H1 (cell line): ENCODE measurements at regions not wholly inside any gene's neighbourhood (a gene's known extent, or its start where the extent isn't known, plus 50 kb on each side); places are given as distances from the start of the nearest gene placed in this dataset.

Source experiments
- CTCF ChIA-PET: fragments of 300-600 bp; sonication (Branson Sonifier 250); formaldehyde crosslinking; loops from one replicate; lab custom pipeline; 2021; ENCODE audit not compliant: partially characterized antibody; lab: Charles Lee
- POLR2A ChIA-PET: fragments of 300-600 bp; sonication (Branson Sonifier 250); formaldehyde crosslinking; loops from one replicate; lab custom pipeline; 2021; ENCODE audit warnings: inconsistent platforms; ENCODE audit not compliant: partially characterized antibody; lab: Charles Lee
- DNase-seq, 2 experiments: peaks; one replicate each; pipeline versions ENCODE4 v3.0.0 to v3.0.0-alpha.2; 2010 to 2022; ENCODE audit warnings: low spot score in 2 of 2, low read depth in 1 of 2, mixed read lengths in 1 of 2
- FAIRE-seq: peaks from 2 replicates; lab custom pipeline; 2011; peaks lifted over from hg19 to GRCh38; lab: Jason Lieb, UNC
- H2AFZ ChIP-seq: 2 replicates; pipeline ENCODE4 v1.8.1; 2012; ENCODE audit warnings: low read length, inconsistent platforms
- H2AK5ac ChIP-seq: 2 replicates; pipeline ENCODE4 v1.6.1; 2013; ENCODE audit warnings: low read depth, low read length
- H2BK120ac ChIP-seq: replicated peaks from 2 replicates; pipeline ENCODE3; 2013; ENCODE audit warnings: low read depth, low read length, inconsistent platforms
- H2BK12ac ChIP-seq: 2 replicates; pipeline ENCODE4 v1.6.1; 2013; ENCODE audit warnings: low read depth, low read length
- H2BK15ac ChIP-seq: 2 replicates; pipeline ENCODE4 v1.6.1; 2013; ENCODE audit warnings: low read length
- H2BK20ac ChIP-seq: 2 replicates; pipeline ENCODE4 v1.6.1; 2013; ENCODE audit warnings: low read length
- H2BK5ac ChIP-seq: 2 replicates; pipeline ENCODE4 v1.6.1; 2013; ENCODE audit warnings: low read depth, low read length
- H3K14ac ChIP-seq: 2 replicates; pipeline ENCODE4 v1.6.1; 2013; ENCODE audit warnings: inconsistent platforms; ENCODE audit not compliant: insufficient read length
- H3K18ac ChIP-seq: 2 replicates; pipeline ENCODE4 v1.6.1; 2013; ENCODE audit warnings: low read length; ENCODE audit errors: extremely low read depth
- H3K23ac ChIP-seq: 2 replicates; pipeline ENCODE4 v1.6.1; 2013; ENCODE audit warnings: inconsistent platforms; ENCODE audit not compliant: insufficient read length
- H3K23me2 ChIP-seq: 2 replicates; pipeline ENCODE4 v1.6.1; 2013; ENCODE audit warnings: low read depth, low read length
- H3K27ac ChIP-seq: 2 replicates; pipeline ENCODE4 v1.6.1; 2011; ENCODE audit warnings: low read depth, low read length, inconsistent platforms
- H3K27me3 ChIP-seq, 4 experiments: replicated peaks in 1 of 4; 1 replicate in 1 of 4; 2 replicates in 3 of 4; pipeline versions ENCODE4 v1.6.1 to v1.8.1; 2011 to 2013; ENCODE audit warnings: low read length in 3 of 4, mild to moderate bottlenecking in 3 of 4, inconsistent platforms in 2 of 4, mixed read lengths in 2 of 4, moderate library complexity in 1 of 4; ENCODE audit not compliant: control insufficient read depth in 3 of 4, insufficient read depth in 3 of 4; ENCODE audit errors: extremely low read depth in 1 of 4
- H3K36me3 ChIP-seq, 4 experiments: 2 replicates each; pipeline versions ENCODE4 v1.6.1 to v1.8.1; 2011 to 2013; ENCODE audit warnings: mild to moderate bottlenecking in 4 of 4, low read length in 3 of 4, moderate library complexity in 2 of 4, control low read depth in 1 of 4, inconsistent platforms in 1 of 4; ENCODE audit not compliant: insufficient read depth in 4 of 4, control insufficient read depth in 2 of 4
- H3K4ac ChIP-seq: replicated peaks from 2 replicates; pipeline ENCODE3; 2013; ENCODE audit warnings: low read length, low read depth, mixed read lengths, inconsistent platforms; ENCODE audit not compliant: insufficient read length
- H3K4me1 ChIP-seq, 4 experiments: replicated peaks in 1 of 4; 1 replicate in 1 of 4; 2 replicates in 3 of 4; pipeline versions ENCODE4 v1.6.1 to v1.8.1; 2011 to 2013; ENCODE audit warnings: low read length in 3 of 4, inconsistent platforms in 2 of 4, mixed read lengths in 1 of 4; ENCODE audit not compliant: insufficient read depth in 4 of 4, control insufficient read depth in 3 of 4
- H3K4me2 ChIP-seq, 2 experiments: 2 replicates each; pipeline versions ENCODE4 v1.6.1 to v1.8.1; 2011 to 2013; ENCODE audit warnings: low read depth in 2 of 2, low read length in 2 of 2, control low read depth in 1 of 2, inconsistent platforms in 1 of 2, mild to moderate bottlenecking in 1 of 2; ENCODE audit not compliant: insufficient read depth in 1 of 2
- H3K4me3 ChIP-seq, 4 experiments: fragments of 200-600, 300-600 bp in 1 of 4; sonication (generic), shearing (Covaris generic), sonication (Bioruptor Twin) in 1 of 4; 2 replicates each; pipeline versions ENCODE4 v1.5.1 to v1.8.1; 2011 to 2016; ENCODE audit warnings: low read length in 4 of 4, low read depth in 3 of 4, control low read depth in 2 of 4, inconsistent platforms in 2 of 4, mild to moderate bottlenecking in 2 of 4, mixed read lengths in 1 of 4, moderate library complexity in 1 of 4; ENCODE audit not compliant: insufficient read depth in 2 of 4; ENCODE audit errors: extremely low read depth in 1 of 4
- H3K56ac ChIP-seq: replicated peaks from 2 replicates; pipeline ENCODE3; 2013; ENCODE audit warnings: low read depth, mild to moderate bottlenecking, mixed read lengths, low read length, inconsistent platforms; ENCODE audit not compliant: insufficient read length
- H3K79me1 ChIP-seq: 2 replicates; pipeline ENCODE4 v1.6.1; 2013; ENCODE audit warnings: low read depth, low read length, control low read depth
- H3K79me2 ChIP-seq, 2 experiments: 2 replicates each; pipeline versions ENCODE4 v1.6.1 to v1.8.1; 2012 to 2013; ENCODE audit warnings: low read length in 2 of 2, mild to moderate bottlenecking in 2 of 2, inconsistent platforms in 1 of 2; ENCODE audit not compliant: insufficient read depth in 2 of 2, control insufficient read depth in 1 of 2
- H3K9ac ChIP-seq, 4 experiments: replicated peaks in 1 of 4; 1 replicate in 1 of 4; 2 replicates in 3 of 4; pipeline versions ENCODE4 v1.6.1 to v1.8.1; 2011 to 2013; ENCODE audit warnings: low read depth in 3 of 4, low read length in 3 of 4, control low read depth in 2 of 4, mild to moderate bottlenecking in 2 of 4, moderate library complexity in 2 of 4, inconsistent platforms in 1 of 4; ENCODE audit errors: extremely low read depth in 1 of 4
- H3K9me3 ChIP-seq, 2 experiments: 2 replicates each; pipeline versions ENCODE4 v1.6.1 to v1.8.1; 2012 to 2013; ENCODE audit warnings: mild to moderate bottlenecking in 2 of 2, moderate library complexity in 2 of 2, control low read depth in 1 of 2, inconsistent platforms in 1 of 2, low read depth in 1 of 2, low read length in 1 of 2, mixed read lengths in 1 of 2; ENCODE audit not compliant: insufficient read depth in 2 of 2
- H4K20me1 ChIP-seq, 2 experiments: replicated peaks in 1 of 2; 2 replicates each; pipeline versions ENCODE3 to v1.8.1; 2011 to 2013; ENCODE audit warnings: inconsistent platforms in 2 of 2, low read length in 2 of 2, mild to moderate bottlenecking in 1 of 2; ENCODE audit not compliant: insufficient read depth in 2 of 2, control insufficient read depth in 1 of 2
- H4K5ac ChIP-seq: 2 replicates; pipeline ENCODE4 v1.6.1; 2013; ENCODE audit warnings: low read length, low read depth, mixed read lengths, inconsistent platforms; ENCODE audit not compliant: insufficient read length
- H4K8ac ChIP-seq: 2 replicates; pipeline ENCODE4 v1.8.0; 2013; ENCODE audit warnings: mild to moderate bottlenecking, moderate library complexity, low read length, inconsistent platforms; ENCODE audit not compliant: insufficient read depth; ENCODE audit errors: extremely low read depth
- H4K91ac ChIP-seq: replicated peaks from 2 replicates; pipeline ENCODE3; 2013; ENCODE audit warnings: low read length, mixed read lengths, inconsistent platforms; ENCODE audit not compliant: insufficient read length
- CBX5 ChIP-seq: fragments of 300-800, 300-1000 bp; sonication (generic); IDR thresholded peaks from 2 replicates; pipeline ENCODE4 v1.7.1; 2016; ENCODE audit warnings: antibody characterized with exemption, low read length, low read depth
- CTBP2 ChIP-seq: IDR thresholded peaks from 2 replicates; pipeline ENCODE4 v1.7.0; 2011; ENCODE audit warnings: borderline replicate concordance, mild to moderate bottlenecking, moderate library complexity, mixed read lengths, low read length; ENCODE audit not compliant: insufficient read depth, insufficient read length
- EGR1 ChIP-seq: IDR thresholded peaks from 2 replicates; pipeline ENCODE4 v1.6.1; 2011; ENCODE audit warnings: low read depth, low read length, borderline replicate concordance
- EZH2 ChIP-seq: fragments of 200-600 bp; sonication (generic); IDR thresholded peaks from 2 replicates; pipeline ENCODE4 v1.7.1; 2012; ENCODE audit warnings: low read depth, mild to moderate bottlenecking, moderate library complexity, low read length, inconsistent platforms; ENCODE audit not compliant: severe bottlenecking
- GTF2F1 ChIP-seq: IDR thresholded peaks from 2 replicates; pipeline ENCODE4 v1.6.1; 2012; ENCODE audit warnings: low read depth, low read length, improper control_type of control experiment, borderline replicate concordance
- HDAC2 ChIP-seq, 2 experiments: fragments of 300-600 bp in 1 of 2; sonication (generic) in 1 of 2; IDR thresholded peaks; 2 replicates each; pipeline ENCODE4 v1.6.1; 2011 to 2012; ENCODE audit warnings: low read depth in 2 of 2, low read length in 2 of 2, mild to moderate bottlenecking in 2 of 2, moderate library complexity in 2 of 2, borderline replicate concordance in 1 of 2, inconsistent platforms in 1 of 2
- POU5F1 ChIP-seq: IDR thresholded peaks from 2 replicates; pipeline ENCODE4 v1.6.1; 2011; ENCODE audit warnings: low read depth, mild to moderate bottlenecking, low read length, moderate library complexity
- RFX5 ChIP-seq: IDR thresholded peaks from 2 replicates; pipeline ENCODE4 v1.6.1; 2011; ENCODE audit warnings: low read depth, low read length, improper control_type of control experiment, borderline replicate concordance
- SUZ12 ChIP-seq: fragments of 200-600 bp; sonication (generic); IDR thresholded peaks from 2 replicates; pipeline ENCODE4 v1.6.1; 2012; ENCODE audit warnings: mild to moderate bottlenecking, inconsistent platforms, low read length, moderate library complexity, mixed read lengths
- TEAD4 ChIP-seq: IDR thresholded peaks from 2 replicates; pipeline ENCODE4 v1.6.1; 2012; ENCODE audit warnings: low read depth, low read length, inconsistent platforms, mixed read lengths
- YY1 ChIP-seq: IDR thresholded peaks from 2 replicates; pipeline ENCODE4 v1.6.1; 2011; ENCODE audit warnings: low read depth, mild to moderate bottlenecking, low read length
- ZNF274 ChIP-seq: IDR thresholded peaks from 2 replicates; pipeline ENCODE4 v1.7.0; 2012; ENCODE audit warnings: low read length, borderline replicate concordance; ENCODE audit errors: extremely low read depth
- WGBS, 2 experiments: shearing (Covaris generic) in 1 of 2; methylation state at CpG; one replicate each; pipeline versions ENCODE4 v1.1.6 to v1.1.7; 2013 to 2015; ENCODE audit warnings: low lambda C conversion rate in 2 of 2, mixed read lengths in 2 of 2, inconsistent platforms in 1 of 2, low coverage in 1 of 2, missing lambda C conversion rate in 1 of 2; ENCODE audit not compliant: insufficient replicate concordance in 2 of 2, insufficient coverage in 1 of 2, insufficient read length in 1 of 2; ENCODE audit errors: extremely low coverage in 1 of 2, missing lambda C conversion rate in 1 of 2; 5-methylcytosine and 5-hydroxymethylcytosine counted together

DNA sequence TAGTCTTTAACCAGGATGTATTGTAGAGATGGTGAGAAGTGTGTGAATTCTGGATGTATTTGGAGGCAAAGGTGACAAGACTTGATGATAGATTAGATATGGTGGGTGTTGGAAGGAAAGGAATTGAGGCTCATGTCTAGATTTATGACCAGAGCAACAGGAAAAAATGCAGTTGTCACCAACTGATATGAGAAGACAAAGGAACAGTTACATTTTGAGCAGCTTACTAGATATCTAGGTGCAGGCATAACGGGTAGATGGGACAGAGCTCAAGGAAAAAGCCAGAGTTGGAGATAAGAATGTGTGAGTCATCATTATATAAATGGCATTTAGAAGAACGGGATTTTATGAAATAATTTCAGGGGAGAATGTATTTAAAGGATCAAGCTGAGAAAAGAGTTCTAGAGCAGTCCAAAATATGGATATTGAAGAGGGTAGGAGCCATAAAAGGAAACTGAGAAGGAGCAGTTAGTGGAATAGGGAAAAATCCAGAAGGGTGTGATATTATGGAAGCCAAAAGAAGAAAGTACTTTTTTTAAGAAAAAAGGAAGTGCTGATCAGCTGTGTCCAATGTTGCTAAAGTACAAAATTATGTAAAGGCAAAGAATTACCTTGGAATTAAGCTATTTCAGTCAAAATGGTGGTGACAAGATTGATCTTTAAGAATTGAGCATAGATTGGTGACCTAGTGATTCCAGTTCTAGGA lies 262.5 kb downstream of the CGGBP1 start:
- WGBS, 2 experiments = 78 to 100% methylated on average over 1 to 2 of the region's 2 CpGs
- Histone ChIP-seq H2BK15ac (no peak overlapping the region), H3K9ac (no peak overlapping the region), H2BK20ac (no peak overlapping the region), H3K4ac (no peak overlapping the region), H3K27ac (no peak overlapping the region), H4K5ac (no peak overlapping the region), H3K18ac (no peak overlapping the region), H3K4me1 (peaks cover 0 to 2% (median 0%) of the 10 kb centered on the region in 4 experiments; a peak in 2 of 7 replicates), H3K23me2 (peaks cover 12% of the 10 kb centered on the region; the same call in 1 of the 2 replicates), H3K4me2 (no peak overlapping the region), H2BK12ac (no peak overlapping the region), H3K27me3 (peaks cover 4 to 23% (median 10%) of the 10 kb centered on the region in 4 experiments), H2AFZ (no peak overlapping the region), H2BK120ac (no peak overlapping the region), H3K36me3 (no peaks in the 10 kb centered on the region), H3K79me1 (no peaks in the 10 kb centered on the region), H3K14ac (no peak overlapping the region), H2AK5ac (no peak overlapping the region), H3K23ac (no peak overlapping the region), H4K8ac (no peak overlapping the region), H3K9me3 (no peaks in the 10 kb centered on the region), H4K91ac (no peak overlapping the region), H3K79me2 (no peaks in the 10 kb centered on the region), H3K4me3 (no peak overlapping the region), H2BK5ac (no peak overlapping the region), H4K20me1 (no peaks in the 10 kb centered on the region), H3K56ac (no peak overlapping the region)
- no peak for TF ChIP-seq TEAD4
- TF ChIP-seq HDAC2 (IDR thresholded peaks at IDR 0.05; ENCODE audit: borderline replicate concordance in 1 of 2, low read depth in 2 of 2, low read length in 2 of 2) = no peak
- TF ChIP-seq GTF2F1 = no peak
- TF ChIP-seq POU5F1 = no peak
- no peak for TF ChIP-seq EGR1
- no peak for TF ChIP-seq SUZ12
- TF ChIP-seq ZNF274 = no peak
- no peak for TF ChIP-seq RFX5
- TF ChIP-seq CTBP2 = no peak
- TF ChIP-seq CBX5 = no peak
- TF ChIP-seq YY1 = no peak
- no peak for TF ChIP-seq EZH2
- CTCF ChIA-PET = interaction anchor here (1.2 to 1.4 kb wide), 2 partner anchors 22 to 24 kb away, joined by 3 read pairs; no protein-coding TSS in a partner anchor
- POLR2A ChIA-PET = no interaction called here
- no peak for DNase-seq
- FAIRE-seq = no peak
